SU-DHL-6 (cell line): ENCODE measurements at regions not wholly inside any gene's neighbourhood (a gene's known extent, or its start where the extent isn't known, plus 50 kb on each side); places are given as distances from the start of the nearest gene placed in this dataset.

Experiments used
- EZH2phosphoT487 ChIP-seq: fragments of 200-600 bp; sonication (generic), shearing (Covaris generic); conservative IDR thresholded peaks from 2 replicates; pipeline ENCODE4 v1.6.1; 2018; ENCODE audit warnings: mild to moderate bottlenecking, antibody characterized with exemption, low read length, moderate library complexity, mixed read lengths
- TF ChIP-seq, protein P1 (sequence below): fragments of 200-600 bp; sonication (generic); IDR thresholded peaks from one replicate; pipeline ENCODE4 v1.5.1; 2017; ENCODE audit warnings: antibody characterized with exemption, mild to moderate bottlenecking, low read length, moderate library complexity; ENCODE audit not compliant: insufficient read depth, poor library complexity, severe bottlenecking

DNA sequence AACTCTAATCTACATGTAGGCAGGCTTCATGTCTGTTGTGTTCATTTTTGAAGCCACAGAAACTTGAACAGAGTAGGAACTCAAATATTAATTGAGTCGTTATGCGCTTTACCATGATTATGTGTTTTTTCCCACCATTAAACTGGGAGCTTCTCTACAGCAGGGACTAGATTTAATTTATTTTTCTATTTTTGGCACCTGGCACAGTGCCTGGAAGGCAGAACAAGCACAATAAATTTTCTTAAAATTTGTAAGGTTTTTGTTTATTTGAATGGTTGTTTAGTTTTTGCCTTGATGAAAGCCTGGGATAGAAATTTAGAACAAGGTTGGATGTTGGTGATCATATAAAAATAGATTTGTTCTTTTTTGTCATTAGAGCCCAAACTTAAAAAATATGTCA lies 221.7 kb upstream of the PLEKHG7 start:
- TF ChIP-seq, protein P1, sequence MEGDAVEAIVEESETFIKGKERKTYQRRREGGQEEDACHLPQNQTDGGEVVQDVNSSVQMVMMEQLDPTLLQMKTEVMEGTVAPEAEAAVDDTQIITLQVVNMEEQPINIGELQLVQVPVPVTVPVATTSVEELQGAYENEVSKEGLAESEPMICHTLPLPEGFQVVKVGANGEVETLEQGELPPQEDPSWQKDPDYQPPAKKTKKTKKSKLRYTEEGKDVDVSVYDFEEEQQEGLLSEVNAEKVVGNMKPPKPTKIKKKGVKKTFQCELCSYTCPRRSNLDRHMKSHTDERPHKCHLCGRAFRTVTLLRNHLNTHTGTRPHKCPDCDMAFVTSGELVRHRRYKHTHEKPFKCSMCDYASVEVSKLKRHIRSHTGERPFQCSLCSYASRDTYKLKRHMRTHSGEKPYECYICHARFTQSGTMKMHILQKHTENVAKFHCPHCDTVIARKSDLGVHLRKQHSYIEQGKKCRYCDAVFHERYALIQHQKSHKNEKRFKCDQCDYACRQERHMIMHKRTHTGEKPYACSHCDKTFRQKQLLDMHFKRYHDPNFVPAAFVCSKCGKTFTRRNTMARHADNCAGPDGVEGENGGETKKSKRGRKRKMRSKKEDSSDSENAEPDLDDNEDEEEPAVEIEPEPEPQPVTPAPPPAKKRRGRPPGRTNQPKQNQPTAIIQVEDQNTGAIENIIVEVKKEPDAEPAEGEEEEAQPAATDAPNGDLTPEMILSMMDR = no peak
- no peak for TF ChIP-seq EZH2phosphoT487
